ENCODE measurements at regions not wholly inside any gene's neighbourhood (a gene's known extent, or its start where the extent isn't known, plus 50 kb on each side); places are given as distances from the start of the nearest gene placed in this dataset.

DNA sequence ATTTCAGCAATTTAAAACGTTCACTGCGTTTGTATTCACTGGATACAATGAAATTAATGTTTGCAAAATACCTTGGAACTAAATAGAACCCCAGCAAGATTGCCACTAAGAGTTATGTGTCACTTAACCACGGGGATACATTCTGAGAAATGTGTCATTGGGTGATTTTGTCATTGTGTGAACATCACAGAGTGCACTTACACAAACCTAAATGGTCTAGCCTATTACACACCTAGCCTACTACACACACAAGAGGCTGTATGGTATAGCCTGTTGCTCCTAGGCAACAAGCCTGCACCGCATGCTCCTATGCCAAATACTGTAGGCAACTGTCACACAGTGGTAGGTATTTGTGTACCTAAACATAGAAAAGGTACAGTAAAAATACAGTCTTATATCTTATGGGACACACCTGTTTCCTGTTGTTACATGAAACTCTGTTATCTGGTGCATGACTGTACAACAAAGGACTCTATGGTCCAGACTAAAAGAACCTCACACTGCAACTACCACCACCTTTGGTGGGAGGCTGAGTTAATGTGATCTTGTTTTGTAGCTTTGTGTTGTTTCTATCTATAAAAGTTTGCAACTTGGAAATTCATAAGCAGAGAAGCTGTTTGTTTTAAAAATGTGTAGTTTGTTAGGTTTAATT lies 92.2 kb upstream of the NTRK3 start:
- TF ChIP-seq POLR2A (IDR thresholded peaks at IDR 0.05) = no peak
- no peak for TF ChIP-seq CTCF (IDR thresholded peaks at IDR 0.05)
